Thymus (tissue), 11 donors: ENCODE measurements at regions not wholly inside any gene's neighbourhood (a gene's known extent, or its start where the extent isn't known, plus 50 kb on each side); places are given as distances from the start of the nearest gene placed in this dataset.
"Not testable (repeated sequence)": the region's sequence is repeated elsewhere in the genome, so short reads cannot be mapped to it uniquely, and the experiment has no call there.

ENCODE experiments used
- DNase-seq, 9 donors: peaks; one replicate each; pipeline ENCODE4 v3.0.0-alpha.2; 2013; ENCODE audit warnings: low spot score in 9 of 9, low read depth in 6 of 9, missing footprints in 1 of 9
- H3K27ac ChIP-seq, 2 donors: one replicate each; pipeline ENCODE4 v1.5.1; 2013; ENCODE audit warnings: control low read depth in 1 of 2, low read depth in 1 of 2, low read length in 1 of 2, mild to moderate bottlenecking in 1 of 2, moderate library complexity in 1 of 2
- H3K27me3 ChIP-seq, 2 donors: one replicate each; pipeline ENCODE4 v1.5.1; 2013; ENCODE audit warnings: low read length in 1 of 2; ENCODE audit not compliant: control insufficient read depth in 2 of 2, insufficient read depth in 1 of 2
- H3K36me3 ChIP-seq, 2 donors: one replicate each; pipeline ENCODE4 v1.5.1; 2013; ENCODE audit warnings: low read length in 1 of 2, mild to moderate bottlenecking in 1 of 2, moderate library complexity in 1 of 2; ENCODE audit not compliant: control insufficient read depth in 2 of 2, insufficient read depth in 2 of 2
- H3K4me1 ChIP-seq, 2 donors: one replicate each; pipeline ENCODE4 v1.5.1; 2013; ENCODE audit warnings: low read length in 2 of 2; ENCODE audit not compliant: control insufficient read depth in 2 of 2, insufficient read depth in 2 of 2
- H3K4me3 ChIP-seq, 2 donors: one replicate each; pipeline ENCODE4 v1.5.1; 2013; ENCODE audit warnings: low read length in 2 of 2, control low read depth in 1 of 2, mild to moderate bottlenecking in 1 of 2
- H3K9me3 ChIP-seq, 2 donors: one replicate each; pipeline ENCODE4 v1.5.1; 2013; ENCODE audit warnings: low read length in 1 of 2, mild to moderate bottlenecking in 1 of 2; ENCODE audit not compliant: control insufficient read depth in 2 of 2, insufficient read depth in 1 of 2
- WGBS: extraction: QIAGEN DNeasy Blood & Tissue Kit; methylation state at CpG from one replicate; pipeline ENCODE4 v1.1.7; 2013; 5-methylcytosine and 5-hydroxymethylcytosine counted together
- donor health status: healthy.

- H3K4me3 ChIP-seq, DNase-seq, H3K27ac ChIP-seq, H3K9me3 ChIP-seq, H3K4me1 ChIP-seq, H3K36me3 ChIP-seq: not testable (repeated sequence)
- H3K27me3 ChIP-seq = peaks cover 0 to 23% of the 10 kb centered on the region in 2 donors
- 85% methylated on average over 3 of the region's 3 CpGs for WGBS
Measured at GRCh38 chr17:77635785-77636184, 322.7 kb upstream of the TNRC6C start.

- no peak for DNase-seq
- peaks cover 0 to 29% of the 10 kb centered on the region in 2 donors for H3K27me3 ChIP-seq
- no peaks in the 10 kb centered on the region for H3K9me3 ChIP-seq
- no peaks in the 10 kb centered on the region for H3K36me3 ChIP-seq
- H3K4me3 ChIP-seq = no peak overlapping the region
- peaks cover 4 to 10% of the 10 kb centered on the region in 2 donors for H3K4me1 ChIP-seq
- no peak overlapping the region for H3K27ac ChIP-seq
- 93% methylated on average over 19 of the region's 19 CpGs for WGBS
Measured at GRCh38 chr17:77636835-77637817, 321.4 kb upstream of the TNRC6C start.

GRCh38 chr17:77637818-77638575 lies 320.5 kb upstream of the TNRC6C start:
- H3K9me3 ChIP-seq = no peaks in the 10 kb centered on the region
- no peaks in the 10 kb centered on the region for H3K36me3 ChIP-seq
- H3K4me3 ChIP-seq = no peak overlapping the region
- no peak overlapping the region for H3K27ac ChIP-seq
- peaks cover 4 to 10% of the 10 kb centered on the region in 2 donors for H3K4me1 ChIP-seq
- no peak for DNase-seq
- WGBS = 88% methylated on average over 16 of the region's 16 CpGs
- H3K27me3 ChIP-seq = peaks cover 0 to 31% of the 10 kb centered on the region in 2 donors

- peaks cover 0 to 32% of the 10 kb centered on the region in 2 donors for H3K27me3 ChIP-seq
- DNase-seq = no peak
- WGBS = 98% methylated on average over 3 of the region's 3 CpGs
Measured at GRCh38 chr17:77640252-77640651, 318.3 kb upstream of the TNRC6C start.

GRCh38 chr17:77640916-77641605 lies 317.4 kb upstream of the TNRC6C start:
- DNase-seq = no peak
- peaks cover 0 to 32% of the 10 kb centered on the region in 2 donors for H3K27me3 ChIP-seq
- H3K4me1 ChIP-seq = peaks cover 16 to 18% of the 10 kb centered on the region in 2 donors
- no peak overlapping the region for H3K4me3 ChIP-seq
- no peak overlapping the region for H3K27ac ChIP-seq
- H3K9me3 ChIP-seq = peaks cover 0 to 5% of the 10 kb centered on the region in 2 donors
- 97% methylated on average over 8 of the region's 8 CpGs for WGBS
- H3K36me3 ChIP-seq = no peaks in the 10 kb centered on the region

More at GRCh38 chr17:77640252-77640651, 318.3 kb upstream of the TNRC6C start:
- H3K4me1 ChIP-seq = peaks cover 9 to 10% of the 10 kb centered on the region in 2 donors
- no peak overlapping the region for H3K4me3 ChIP-seq
- no peaks in the 10 kb centered on the region for H3K36me3 ChIP-seq
- H3K27ac ChIP-seq = no peak overlapping the region
- H3K9me3 ChIP-seq = peaks cover 0 to 5% of the 10 kb centered on the region in 2 donors

- H3K4me3 ChIP-seq = no peak overlapping the region
- H3K4me1 ChIP-seq = peaks cover 20 to 22% of the 10 kb centered on the region in 2 donors
- peaks cover 0 to 5% of the 10 kb centered on the region in 2 donors for H3K9me3 ChIP-seq
- peaks cover 0 to 32% of the 10 kb centered on the region in 2 donors for H3K27me3 ChIP-seq
- no peak for DNase-seq
- WGBS = 95% methylated on average over 4 of the region's 4 CpGs
- no peaks in the 10 kb centered on the region for H3K36me3 ChIP-seq
- no peak overlapping the region for H3K27ac ChIP-seq
Measured at GRCh38 chr17:77641718-77642117, 316.8 kb upstream of the TNRC6C start.

- H3K27me3 ChIP-seq = peaks cover 0 to 16% of the 10 kb centered on the region in 2 donors
- peaks cover 2 to 16% of the 10 kb centered on the region in 2 donors for H3K9me3 ChIP-seq
- H3K27ac ChIP-seq = no peak overlapping the region
- no peak for DNase-seq
- no peaks in the 10 kb centered on the region for H3K36me3 ChIP-seq
- peaks cover 20 to 22% of the 10 kb centered on the region in 2 donors for H3K4me1 ChIP-seq
- no peak overlapping the region for H3K4me3 ChIP-seq
- WGBS = 89% methylated on average over 15 of the region's 15 CpGs
Measured at GRCh38 chr17:77644181-77645071, 314.1 kb upstream of the TNRC6C start.
